ENCODE measurements at regions not wholly inside any gene's neighbourhood (a gene's known extent, or its start where the extent isn't known, plus 50 kb on each side); places are given as distances from the start of the nearest gene placed in this dataset.

- Histone ChIP-seq H2AK5ac (ENCODE audit: insufficient read length, low read length) (no peak overlapping the region), H4K91ac (ENCODE audit: insufficient read length, low read depth, low read length) (no peak overlapping the region), H2BK20ac (ENCODE audit: low read depth, low read length, poor library complexity, severe bottlenecking) (no peak overlapping the region), H4K5ac (ENCODE audit: insufficient read length, low read depth, low read length) (no peak overlapping the region), H2BK5ac (ENCODE audit: insufficient read length, low read length) (no peak overlapping the region), H4K8ac (replicated peaks; ENCODE audit: insufficient read length, low read depth, low read length) (no peak overlapping the region), H3K23ac (ENCODE audit: insufficient read length, low read depth, low read length) (no peak overlapping the region), H3K9me3 (ENCODE audit: control insufficient read depth, low read depth, low read length) (no peaks in the 10 kb centered on the region), H3K79me2 (ENCODE audit: insufficient read depth, low read length) (no peaks in the 10 kb centered on the region), H2AFZ (ENCODE audit: low read length) (no peak overlapping the region), H3K79me1 (ENCODE audit: insufficient read depth, low read depth, low read length, poor library complexity, severe bottlenecking) (no peaks in the 10 kb centered on the region), H3K23me2 (ENCODE audit: insufficient read length, low read depth, low read length, poor library complexity, severe bottlenecking) (no peaks in the 10 kb centered on the region), H3K56ac (ENCODE audit: insufficient read length, low read depth, low read length) (no peak overlapping the region), H3K14ac (ENCODE audit: insufficient read depth, low read length) (no peak overlapping the region), H2BK12ac (ENCODE audit: insufficient read length, low read depth, low read length) (no peak overlapping the region), H3T11ph (ENCODE audit: low read length) (no peak overlapping the region), H3K4ac (ENCODE audit: low read depth, low read length) (no peak overlapping the region), H3K27me3 (ENCODE audit: insufficient read depth, low read length) (no peaks in the 10 kb centered on the region), H4K20me1 (ENCODE audit: control insufficient read depth, insufficient read depth, insufficient read length) (no peaks in the 10 kb centered on the region), H3K27ac (ENCODE audit: insufficient read length, low read depth, low read length) (no peak overlapping the region), H3K18ac (ENCODE audit: insufficient read length, low read depth, low read length) (no peak overlapping the region), H3K4me1 (ENCODE audit: insufficient read depth, low read length) (no peaks in the 10 kb centered on the region), H2BK15ac (ENCODE audit: low read depth, low read length) (no peak overlapping the region), H2BK120ac (ENCODE audit: low read depth, low read length, poor library complexity, severe bottlenecking) (no peak overlapping the region), H3K9ac (ENCODE audit: extremely low read depth, insufficient read length, low read length) (no peak overlapping the region), H3K4me2 (ENCODE audit: insufficient read depth, insufficient read length, low read length) (no peak overlapping the region)
- DNase-seq: no peak
- Mint-ChIP-seq H3K9me3 (no peaks in the 10 kb centered on the region), H3K4me3 (no peak overlapping the region; a peak in 1 of 5 replicates), H3K36me3 (ENCODE audit: insufficient read depth in 1 of 3, low read depth in 3 of 3) (no peaks in the 10 kb centered on the region), H3K4me1 (peaks cover 2 to 4% of the 10 kb centered on the region in 2 experiments; a peak in 1 of 4 replicates), H3K27ac (no peak overlapping the region; a peak in 1 of 7 replicates), H3K27me3 (ENCODE audit: low read depth) (peaks cover 12% of the 10 kb centered on the region)
- WGBS (ENCODE audit: extremely low coverage, insufficient read length, low lambda C conversion rate): 100% methylated on average over 2 of the region's 19 CpGs
- no peak for TF ChIP-seq CTCF (conservative IDR thresholded peaks at IDR 0.05)
Measured at GRCh38 chr10:130337696-130338635, 201.8 kb downstream of the GLRX3 start.

All from H9 (cell line).